ENCODE measurements at regions not wholly inside any gene's neighbourhood (a gene's known extent, or its start where the extent isn't known, plus 50 kb on each side); places are given as distances from the start of the nearest gene placed in this dataset.

- ChIA-PET POLR2A (interaction anchor here (0.6 kb wide), 1 partner anchor 65 kb away, joined by 3 read pairs; no protein-coding TSS in a partner anchor), CTCF (ENCODE audit: low intra/inter-chr PET ratio) (no interaction called here)
- Histone ChIP-seq H2AFZ (ENCODE audit: low read depth, low read length) (no peak overlapping the region), H3K4me2 (ENCODE audit: insufficient read depth, low read length) (no peak overlapping the region), H3K36me3 (ENCODE audit: control insufficient read depth, insufficient read depth, low read length) (no peaks in the 10 kb centered on the region), H3K27me3 (ENCODE audit: control insufficient read depth in 2 of 2, insufficient read depth in 2 of 2, low read length in 2 of 2) (peaks cover 16 to 32% of the 10 kb centered on the region in 2 experiments), H3K9me3 (replicated peaks; ENCODE audit: control insufficient read depth, insufficient read depth, low read depth, low read length) (no peaks in the 10 kb centered on the region), H3K79me2 (ENCODE audit: control insufficient read depth, insufficient read depth, low read length) (no peaks in the 10 kb centered on the region), H3K4me3 (no peak overlapping the region), H4K20me1 (replicated peaks; ENCODE audit: control insufficient read depth, insufficient read depth, low read length) (peaks cover 8% of the 10 kb centered on the region; the same call in 1 of the 2 replicates), H3K27ac (ENCODE audit: extremely low read depth, low read depth, low read length) (no peak overlapping the region), H3K4me1 (replicated peaks in 1 of 2; ENCODE audit: control insufficient read depth in 2 of 2, insufficient read depth in 2 of 2, low read length in 2 of 2) (no peaks in the 10 kb centered on the region), H3K9ac (ENCODE audit: insufficient read depth in 1 of 2, low read depth in 2 of 2, low read length in 2 of 2) (no peak overlapping the region), H3K9me1 (ENCODE audit: control insufficient read depth, insufficient read depth, low read length) (no peaks in the 10 kb centered on the region)
- TF ChIP-seq MXD1 (CRISPR knock-in tag; IDR thresholded peaks at IDR 0.05; ENCODE audit: borderline replicate concordance, poor library complexity, severe bottlenecking) (no peak), ETV5 (CRISPR knock-in tag; IDR thresholded peaks at IDR 0.05; ENCODE audit: low read depth) (no peak), MECOM (CRISPR knock-in tag; IDR thresholded peaks at IDR 0.05) (no peak), ZC3H8 (IDR thresholded peaks at IDR 0.05) (no peak), ZBTB5 (IDR thresholded peaks at IDR 0.05) (no peak), JUND (IDR thresholded peaks at IDR 0.05; ENCODE audit: borderline replicate concordance, low read depth, low read length) (no peak), JUND (tag; IDR thresholded peaks at IDR 0.05; ENCODE audit: borderline replicate concordance, low read depth, low read length) (no peak), POLR2B (IDR thresholded peaks at IDR 0.05; ENCODE audit: low read depth, partially characterized antibody) (no peak), MITF (IDR thresholded peaks at IDR 0.05) (no peak), EZH2 (IDR thresholded peaks at IDR 0.05; ENCODE audit: borderline replicate concordance, low read depth, low read length) (no peak), ZNF239 (CRISPR knock-in tag; IDR thresholded peaks at IDR 0.05) (no peak), ZNF253 (CRISPR knock-in tag; conservative IDR thresholded peaks at IDR 0.05) (no peak), ZNF146 (CRISPR knock-in tag; IDR thresholded peaks at IDR 0.05; ENCODE audit: unreplicated experiment) (no peak), SP2 (IDR thresholded peaks at IDR 0.05; ENCODE audit: extremely low read depth, low read depth, low read length, poor library complexity, severe bottlenecking) (no peak), MCM5 (IDR thresholded peaks at IDR 0.05; ENCODE audit: low read depth) (no peak), ZNF695 (CRISPR knock-in tag; IDR thresholded peaks at IDR 0.05) (no peak), TAL1 (IDR thresholded peaks at IDR 0.05) (no peak), CBFA2T3 (IDR thresholded peaks at IDR 0.05) (no peak)
- intact Hi-C loops (cut with micrococcal nuclease) (no loop called here), in situ Hi-C loops (cut with MboI) (no loop called here)
- ATAC-seq (no peak), DNase-seq (ENCODE audit: extremely low read depth in 1 of 4, low spot score in 3 of 4) (no peak), FAIRE-seq (no peak)
- WGBS (ENCODE audit: insufficient coverage, low coverage, missing lambda C conversion rate) = 1% methylated on average over 12 of the region's 12 CpGs
- no TSS peak for BruUV-seq (replicated peaks)
Measured at GRCh38 chr11:71336996-71337754, 84.8 kb upstream of the SHANK2 start.
